Hematopoietic multipotent progenitor cell (in vitro differentiated cells): ENCODE measurements at regions not wholly inside any gene's neighbourhood (a gene's known extent, or its start where the extent isn't known, plus 50 kb on each side); places are given as distances from the start of the nearest gene placed in this dataset.
"Not testable (repeated sequence)": the region's sequence is repeated elsewhere in the genome, so short reads cannot be mapped to it uniquely, and the experiment has no call there.

ENCODE experiments used
- DNase-seq, 3 donors: peaks; one replicate each; pipeline ENCODE4 v3.0.0-alpha.2; 2011 to 2015; ENCODE audit warnings: low read depth in 2 of 3, low spot score in 2 of 3

DNA sequence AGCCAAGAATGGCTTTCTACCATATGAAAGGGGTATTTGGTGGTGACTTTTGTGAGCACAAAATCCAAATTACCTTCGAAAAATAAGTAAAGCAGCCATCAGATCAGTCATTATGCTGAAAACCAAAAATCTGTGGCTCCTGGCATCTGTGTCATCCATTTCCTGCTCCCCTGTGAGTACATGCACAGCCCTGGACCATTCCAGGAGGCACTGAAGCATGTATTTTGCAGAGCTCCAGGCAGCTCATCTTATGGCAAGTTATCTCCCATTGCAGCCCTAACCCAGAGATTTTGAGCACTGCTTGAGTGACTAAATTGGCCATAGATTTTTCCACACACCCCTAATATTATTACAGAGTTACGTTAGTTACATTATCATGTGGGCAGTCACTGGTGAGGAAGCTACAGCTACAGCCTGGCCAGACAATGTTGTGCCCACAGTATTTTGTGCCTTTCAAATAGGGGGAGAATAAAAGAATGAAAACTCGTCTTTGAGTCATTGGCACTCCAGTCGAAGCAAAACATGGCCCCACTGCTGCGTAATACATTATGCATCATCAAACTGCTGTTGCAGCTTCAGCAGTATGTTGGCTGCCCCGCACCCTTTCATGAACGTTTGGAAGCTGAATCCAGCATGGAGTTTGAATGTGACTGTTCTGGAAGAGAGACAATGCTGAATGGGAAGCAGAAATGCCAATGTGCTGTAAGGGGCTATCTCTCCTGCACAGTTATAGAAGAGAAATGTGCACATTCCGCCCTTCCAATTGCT, 702.2 kb downstream of the RNF144A start:
- no peak for DNase-seq

DNA sequence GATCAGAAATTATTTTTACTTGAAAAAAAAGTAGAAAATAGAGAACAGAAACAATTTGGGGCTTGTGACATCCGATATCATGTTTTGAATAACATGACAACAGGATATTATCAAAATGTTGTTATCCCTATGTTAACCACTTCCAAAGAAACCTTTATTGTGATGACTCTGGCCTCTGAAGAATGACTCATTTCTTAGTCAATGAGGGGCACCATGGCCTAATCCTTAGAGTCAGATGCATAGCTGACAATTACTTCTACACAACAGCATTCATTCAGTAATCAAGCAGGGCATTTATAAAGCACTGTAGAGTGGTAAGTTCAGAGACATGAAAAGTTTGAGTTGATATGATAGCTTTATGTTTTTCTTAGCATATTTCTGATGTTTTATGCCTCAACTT, 703.0 kb downstream of the RNF144A start:
- DNase-seq, result no peak

DNA sequence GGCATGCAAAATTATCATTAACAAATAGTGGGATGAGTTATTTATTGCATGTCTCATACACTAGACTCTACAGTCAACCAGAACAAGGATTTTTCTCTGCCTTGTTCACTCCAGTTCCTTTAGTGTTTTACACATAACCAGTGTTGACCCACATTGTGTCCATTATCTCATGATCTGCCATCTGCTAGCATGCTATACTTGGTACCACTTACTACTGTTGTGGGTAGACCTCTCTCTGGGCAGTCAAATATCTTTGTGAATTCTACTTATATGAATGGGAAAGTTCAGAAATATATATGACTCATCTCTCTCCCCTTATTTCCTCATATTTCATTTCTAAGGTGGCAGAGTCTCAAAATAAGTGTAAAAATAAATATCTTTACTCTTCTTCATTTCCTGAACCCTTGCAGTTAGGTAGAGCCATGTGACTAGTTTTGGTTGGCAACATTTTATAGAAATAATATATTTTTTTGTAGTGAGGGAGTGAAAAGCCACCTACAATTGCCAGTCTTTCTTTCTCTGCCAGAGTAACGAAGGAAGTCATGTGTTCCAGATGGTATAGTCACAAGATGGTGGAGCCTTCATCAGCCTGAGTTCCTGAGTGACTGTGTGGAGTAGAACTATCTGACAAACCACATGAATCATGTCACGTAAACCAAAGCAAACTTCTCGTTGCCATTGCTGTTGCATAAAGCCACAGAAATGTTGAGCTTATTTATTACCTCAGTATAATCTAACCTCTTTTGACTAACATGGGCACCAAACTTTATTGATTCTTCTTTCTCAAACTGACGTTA, 704.0 kb downstream of the RNF144A start:
- no peak for DNase-seq

DNA sequence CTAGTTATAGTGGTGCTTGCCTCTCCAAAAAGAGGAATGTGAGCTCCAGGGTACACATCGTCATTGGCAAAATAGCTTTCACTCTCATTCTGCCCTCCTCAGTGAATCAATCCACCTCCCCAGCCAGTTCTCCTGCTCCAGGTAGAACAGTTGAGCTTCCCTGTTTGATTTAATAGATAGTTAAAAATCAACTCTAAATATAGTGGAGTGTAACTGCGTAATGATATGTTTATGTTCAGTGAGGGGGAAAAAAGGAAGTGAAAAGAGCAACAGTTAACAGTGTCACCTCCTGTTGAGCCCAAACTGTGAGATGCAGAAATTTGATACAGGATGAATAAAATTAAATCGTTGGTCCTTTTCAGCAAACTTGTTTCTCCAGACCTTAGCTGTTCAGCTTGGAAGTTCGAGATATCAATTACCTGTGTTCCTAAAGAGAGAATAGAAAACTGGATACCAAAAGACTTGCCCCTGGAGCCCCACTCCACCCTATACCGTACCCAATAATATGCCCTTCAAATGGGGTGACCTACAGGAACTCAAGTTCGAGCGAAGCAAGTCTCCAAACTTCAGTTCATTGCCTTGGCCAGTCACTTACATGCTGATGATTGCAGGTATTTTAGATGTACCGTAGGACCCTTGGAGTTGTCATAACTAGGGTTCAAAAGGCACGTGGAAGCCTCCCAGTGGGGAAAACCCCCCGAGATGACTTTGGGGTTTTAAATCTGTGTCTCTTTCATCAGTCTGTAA, 708.4 kb downstream of the RNF144A start:
- peak in 1 of 3 donors; percentile 51 for DNase-seq

DNA sequence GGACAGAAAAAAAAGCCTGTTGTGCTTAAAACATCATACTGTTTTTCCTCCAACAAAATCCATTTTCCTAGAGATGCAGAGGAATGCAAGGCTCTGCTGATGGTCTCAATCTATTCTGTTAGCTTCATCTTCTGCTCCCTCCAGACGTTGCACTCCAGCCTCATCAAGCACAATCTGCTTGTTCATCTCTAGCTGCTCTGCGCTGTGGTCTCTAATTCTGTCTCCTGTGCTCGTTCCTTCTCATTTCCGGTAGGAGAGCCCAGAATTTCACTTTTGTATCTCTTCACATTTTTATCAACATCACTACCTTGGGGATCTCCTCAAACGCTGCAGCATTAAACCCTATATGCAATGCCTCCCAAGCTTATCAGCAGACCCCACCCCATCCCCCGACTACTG, 708.9 kb downstream of the RNF144A start:
- no peak for DNase-seq

DNA sequence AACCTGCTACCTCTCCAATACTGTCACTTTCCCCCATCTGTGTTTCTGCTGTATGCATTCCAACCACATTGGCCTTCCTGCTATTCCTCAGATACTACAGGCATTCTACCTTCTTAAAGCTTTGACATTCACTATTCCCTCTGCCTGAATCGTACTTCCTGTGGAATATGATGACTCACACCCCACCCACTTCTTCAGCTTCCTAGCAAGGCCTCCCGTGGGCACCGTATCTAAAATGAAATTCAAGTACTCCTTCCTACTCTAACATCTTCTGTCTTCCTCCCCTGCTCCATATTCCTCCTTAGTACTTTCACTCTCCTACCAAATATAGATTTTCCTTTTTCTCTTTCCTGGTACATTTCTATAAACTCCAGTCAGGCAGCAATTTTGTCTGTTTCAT, 710.4 kb downstream of the RNF144A start:
- DNase-seq, result no peak

DNA sequence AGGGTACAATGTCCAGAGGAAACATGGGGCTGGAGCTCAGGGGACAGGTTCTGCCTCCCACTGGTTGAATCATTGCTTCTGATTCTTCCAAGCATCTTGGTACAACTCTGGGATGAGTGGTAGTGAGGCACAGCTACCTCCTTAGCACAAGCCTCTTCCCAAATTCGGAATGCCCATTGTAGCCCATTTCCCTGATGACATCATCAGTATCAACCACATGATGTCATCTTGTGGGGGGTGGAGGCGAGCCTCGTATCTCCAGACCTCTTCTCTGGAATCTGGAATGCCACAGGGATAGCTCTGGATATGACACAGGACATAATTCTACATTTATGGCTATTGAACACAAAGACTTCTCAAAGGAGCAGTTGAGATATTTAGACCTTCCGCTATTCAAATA, 715.2 kb downstream of the RNF144A start:
- DNase-seq, result no peak

DNA sequence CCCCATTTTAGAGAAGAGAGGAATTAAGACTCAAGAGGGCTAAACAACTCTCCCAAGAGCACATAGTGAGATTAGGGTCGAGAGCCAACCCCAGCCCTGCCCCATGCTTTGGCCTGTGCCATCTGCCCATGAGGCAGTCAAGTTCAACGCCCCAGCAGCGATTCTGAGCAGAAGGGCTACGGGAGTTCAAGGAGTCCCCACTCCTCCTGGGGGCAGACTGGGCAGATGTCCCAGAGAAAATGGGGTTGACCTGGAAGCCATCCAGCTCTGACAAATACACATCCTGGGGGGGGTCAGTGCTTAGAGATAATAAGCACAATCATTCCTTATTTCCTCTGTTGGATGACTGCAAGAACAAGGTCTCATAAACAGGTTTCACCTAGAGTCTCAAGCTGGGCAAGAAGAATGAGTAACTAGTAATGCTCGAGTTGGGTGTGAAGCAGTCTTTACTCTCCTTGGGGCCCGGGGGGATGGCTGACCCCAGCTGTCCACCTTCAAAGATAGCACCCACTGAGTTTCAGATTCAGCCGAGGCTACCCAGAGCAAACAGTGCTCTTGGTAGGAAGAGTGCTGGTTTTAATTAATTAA, 716.4 kb downstream of the RNF144A start:
- DNase-seq, result no peak

DNA sequence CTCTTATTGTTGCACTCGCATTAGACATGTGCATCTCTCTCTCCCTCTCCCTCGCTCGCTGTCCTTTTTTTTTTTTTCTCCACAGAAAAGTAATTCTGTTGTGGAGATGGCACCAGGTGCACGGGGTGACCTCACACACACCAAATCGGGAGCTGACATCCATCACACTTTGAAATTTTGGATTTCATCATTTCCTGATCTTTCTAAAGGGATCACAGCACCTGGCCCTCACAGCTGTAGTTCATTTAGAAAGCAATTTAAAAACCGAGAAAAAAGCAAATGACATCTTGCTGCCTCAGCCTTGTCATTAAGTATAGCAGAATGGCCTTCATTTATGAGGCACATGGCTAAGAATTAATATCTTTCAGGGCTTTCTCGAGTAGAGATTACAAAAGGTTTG, 717.2 kb downstream of the RNF144A start:
- DNase-seq, result no peak

DNA sequence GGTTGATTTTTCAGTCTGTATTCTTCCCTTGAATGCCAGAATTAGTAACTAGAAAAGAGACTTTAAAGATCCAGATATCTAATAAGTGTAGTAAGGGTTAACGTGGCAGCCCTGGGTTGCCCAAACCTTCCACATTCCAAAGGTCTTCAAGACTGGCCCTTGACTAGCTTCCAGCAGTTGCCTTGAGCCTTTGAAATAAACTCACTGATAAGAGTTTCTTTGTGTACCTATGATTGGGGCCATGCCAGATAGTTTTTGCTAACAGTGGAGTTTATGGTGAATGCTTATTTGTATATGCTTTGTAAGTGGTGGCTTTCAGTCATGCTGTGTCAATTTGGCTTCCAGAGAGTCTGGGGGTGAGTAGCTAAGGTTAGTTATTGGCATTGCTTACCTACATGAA, 722.3 kb downstream of the RNF144A start:
- no peak for DNase-seq

DNA sequence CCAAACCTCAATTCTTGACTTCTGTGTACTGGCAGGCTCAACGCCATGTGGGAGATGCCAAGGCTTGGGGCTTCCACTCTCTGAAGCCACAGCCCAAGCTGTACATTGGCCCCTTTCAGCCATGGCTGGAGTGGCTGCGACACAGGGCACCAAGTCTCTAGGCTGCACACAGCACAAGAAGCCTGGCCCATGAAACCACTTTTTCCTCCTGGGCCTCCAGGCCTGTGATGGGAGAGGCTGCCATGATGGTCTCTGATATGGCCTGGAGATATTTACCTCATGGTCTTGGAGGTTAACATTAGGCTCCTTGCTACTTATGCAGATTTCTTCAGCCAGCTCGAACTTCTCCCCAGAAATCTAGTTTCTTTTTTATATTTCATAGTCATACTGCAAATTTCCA, 724.1 kb downstream of the RNF144A start:
- not testable (repeated sequence) for DNase-seq

DNA sequence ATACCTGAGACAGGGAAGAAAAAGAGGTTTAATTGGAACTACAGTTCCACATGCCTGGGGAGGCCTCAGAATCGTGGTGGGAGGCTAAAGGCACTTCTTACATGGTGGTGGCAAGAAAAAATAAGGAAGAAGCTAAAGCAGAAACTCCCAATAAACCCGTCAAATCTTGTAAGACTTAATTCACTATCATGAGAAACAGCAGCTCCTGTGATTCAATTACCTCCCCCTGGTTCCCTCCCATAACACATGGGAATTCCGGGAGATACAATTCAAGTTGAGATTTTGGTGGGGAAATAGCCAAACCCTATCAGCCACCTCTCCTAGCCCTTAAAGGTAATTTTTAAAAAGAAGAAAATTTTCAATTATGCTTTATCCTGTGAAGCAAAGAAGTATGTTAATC, 728.8 kb downstream of the RNF144A start:
- DNase-seq, result no peak

DNA sequence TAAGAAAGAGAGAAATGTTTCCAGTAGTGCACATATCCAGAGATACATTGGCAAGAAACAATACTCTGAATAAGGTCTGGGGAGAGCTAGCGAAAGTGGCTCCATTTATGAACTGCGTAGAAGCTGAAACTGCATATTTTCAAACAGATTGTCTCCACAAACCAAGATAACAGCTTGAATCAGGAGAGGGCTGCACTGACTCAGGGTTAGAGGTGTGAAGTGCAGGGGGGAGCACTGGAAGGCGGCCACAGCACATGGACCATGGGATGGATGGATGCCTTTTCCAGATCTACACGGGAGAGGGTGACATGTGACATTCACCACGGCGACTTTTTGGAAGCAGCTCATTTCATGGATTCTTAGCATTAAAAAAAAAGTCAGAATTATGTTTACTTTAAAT, 729.4 kb downstream of the RNF144A start:
- DNase-seq, result no peak

DNA sequence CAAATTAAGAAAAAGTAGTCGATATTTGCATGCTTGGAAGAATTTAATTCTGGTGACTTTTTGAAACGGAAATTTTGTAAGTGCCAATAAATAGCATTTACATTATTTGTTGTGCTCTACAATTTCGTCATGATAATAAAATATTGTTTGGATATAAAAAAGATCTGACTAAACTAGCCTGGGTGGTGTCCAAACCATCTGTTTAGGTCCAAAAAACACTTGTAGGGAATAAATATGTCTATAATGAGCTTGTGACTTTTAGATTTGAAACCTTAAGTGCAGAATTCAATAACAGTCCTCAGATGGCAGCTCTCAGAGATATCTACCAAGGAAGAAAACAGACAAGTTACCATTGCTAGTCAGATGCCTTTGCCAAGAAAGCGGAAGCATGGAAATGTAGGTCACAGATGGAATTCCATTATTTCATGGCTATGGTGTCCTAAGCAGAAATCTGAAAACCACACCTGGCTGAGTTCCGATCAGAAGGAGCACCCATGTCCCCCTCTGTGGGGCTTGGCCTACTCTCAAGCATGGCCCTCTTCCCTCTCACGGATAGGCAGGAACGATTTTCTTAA, 731.1 kb downstream of the RNF144A start:
- no peak for DNase-seq

DNA sequence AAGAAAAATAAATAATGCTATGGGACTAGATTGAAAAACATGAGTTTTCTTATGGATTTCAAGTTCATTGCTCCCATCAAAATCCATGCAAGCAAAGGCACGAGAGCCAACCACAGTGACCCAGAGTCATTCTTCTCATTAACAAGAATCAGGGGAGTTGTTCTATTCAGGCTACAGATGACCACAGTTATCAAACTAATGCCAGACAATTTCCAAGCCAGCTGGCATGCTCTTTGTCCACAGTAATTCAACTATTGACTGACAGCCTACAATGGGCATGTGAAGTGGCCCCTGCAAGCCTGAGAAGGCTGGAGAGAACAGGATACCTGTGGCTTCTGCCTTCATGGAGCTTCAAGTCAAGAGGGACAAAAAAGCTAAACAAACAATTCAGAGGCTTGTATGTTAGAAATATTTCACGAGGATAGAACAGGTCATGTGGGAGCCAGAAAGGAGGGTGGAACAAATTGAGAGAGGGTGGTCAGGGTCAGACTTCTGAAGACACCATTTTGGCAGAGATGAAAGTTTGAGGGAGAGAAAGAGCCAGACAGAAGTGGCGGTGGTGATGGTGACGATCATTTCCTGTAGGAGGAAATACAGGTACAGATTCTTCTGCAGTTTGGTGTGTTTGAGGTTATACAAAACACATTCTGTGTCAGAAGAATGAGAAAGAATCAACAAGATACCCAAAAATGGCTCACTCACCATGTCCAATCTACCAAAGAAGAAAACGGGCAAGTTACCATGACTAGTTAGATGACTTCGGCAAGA, 732.4 kb downstream of the RNF144A start:
- DNase-seq, result no peak

DNA sequence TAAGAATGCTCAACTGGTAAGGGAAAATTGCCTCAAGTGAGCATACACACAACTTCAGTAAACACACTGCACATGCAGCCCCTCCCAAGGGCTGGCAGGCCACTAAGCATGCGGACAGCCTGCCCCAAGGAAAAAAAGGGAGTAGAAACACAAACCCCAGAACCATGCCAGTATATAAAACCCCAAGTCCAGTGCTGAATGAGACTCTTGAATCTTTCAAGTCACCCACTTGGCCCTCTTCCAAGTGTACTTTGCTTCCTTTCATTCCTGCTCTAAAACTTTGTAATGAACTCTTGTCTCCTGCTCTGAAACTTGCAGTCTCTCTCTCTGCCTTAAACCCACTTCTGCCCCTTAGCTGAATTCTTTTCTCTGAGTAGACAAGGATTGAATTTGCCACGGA, 736.4 kb downstream of the RNF144A start:
- no peak for DNase-seq

DNA sequence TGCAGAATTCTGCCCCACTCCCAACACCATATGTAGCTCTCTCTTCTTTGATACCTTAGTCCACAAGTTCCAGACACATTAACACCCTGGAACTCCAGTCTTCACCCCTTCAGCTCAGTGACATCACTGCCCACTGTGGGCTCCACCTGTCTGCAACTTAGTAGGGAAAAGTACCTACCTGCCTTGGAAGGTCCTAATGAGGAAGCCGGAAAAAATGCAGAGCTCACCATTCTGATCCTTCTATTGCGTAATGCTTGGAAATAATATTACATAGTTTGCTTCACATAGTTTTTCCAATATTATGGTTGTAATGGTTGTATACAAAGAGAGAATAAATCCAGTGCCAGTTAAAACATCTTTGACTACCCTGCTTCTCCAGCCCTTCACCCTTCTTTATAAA, 738.4 kb downstream of the RNF144A start:
- DNase-seq, result no peak

DNA sequence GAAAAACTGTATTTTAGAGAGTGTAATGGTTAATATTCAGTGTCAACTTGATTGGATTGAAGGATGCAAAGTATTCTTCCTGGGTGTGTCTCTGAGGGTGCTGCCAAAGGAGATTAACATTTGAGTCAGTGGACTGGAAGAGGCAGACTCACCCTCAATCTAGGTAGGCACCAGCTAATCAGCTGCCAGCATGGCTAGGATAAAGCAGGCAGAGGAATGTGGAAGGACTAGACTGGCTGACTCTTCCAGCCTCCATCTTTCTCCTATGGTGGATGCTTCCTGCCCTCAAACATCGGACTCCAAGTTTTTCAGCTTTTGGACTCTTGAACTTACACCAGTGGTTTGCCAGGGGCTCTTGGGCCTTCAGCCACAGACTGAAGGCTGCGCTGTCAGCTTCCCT, 740.3 kb downstream of the RNF144A start:
- not testable (repeated sequence) for DNase-seq

DNA sequence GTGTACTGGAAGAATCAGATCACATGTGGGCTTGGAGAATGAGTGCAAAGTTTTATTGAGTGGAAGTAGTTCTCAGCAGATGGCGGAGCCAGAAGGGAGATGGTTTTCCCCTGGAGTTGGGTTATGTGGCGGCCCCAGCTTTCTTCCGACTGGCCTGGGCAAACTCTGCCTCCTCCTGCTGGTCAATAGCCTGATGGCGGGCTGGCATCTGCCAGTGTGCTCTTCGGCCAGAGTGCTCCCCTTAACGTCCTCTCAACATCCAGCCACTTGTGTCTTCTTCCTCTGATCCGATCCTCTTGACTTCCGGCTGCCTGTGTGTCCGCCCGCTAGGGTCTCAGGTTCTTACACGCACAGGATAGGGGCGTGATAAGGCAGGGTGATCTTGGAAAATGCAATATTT, 741.3 kb downstream of the RNF144A start:
- no peak for DNase-seq

DNA sequence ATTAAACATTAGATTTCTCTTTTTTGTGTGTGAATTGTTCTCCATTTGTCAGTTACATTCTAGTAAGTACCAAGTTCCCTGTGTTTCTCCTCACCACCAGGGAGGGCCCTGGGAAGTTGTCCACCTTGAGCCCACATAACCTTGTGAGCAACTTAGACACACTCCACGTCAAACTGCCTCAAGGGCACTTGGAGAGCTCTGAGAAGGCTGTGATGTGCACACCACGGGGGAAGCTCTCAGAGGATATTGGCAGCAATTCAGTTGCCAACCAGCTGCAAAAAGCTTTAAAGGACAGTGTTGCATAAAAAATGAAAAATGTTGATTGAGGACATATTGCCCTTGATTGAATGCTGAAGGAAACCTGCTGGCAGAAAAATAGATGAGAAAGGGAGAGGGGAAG, 743.6 kb downstream of the RNF144A start:
- DNase-seq, result no peak
